ENCODE measurements at regions not wholly inside any gene's neighbourhood (a gene's known extent, or its start where the extent isn't known, plus 50 kb on each side); places are given as distances from the start of the nearest gene placed in this dataset.

DNA sequence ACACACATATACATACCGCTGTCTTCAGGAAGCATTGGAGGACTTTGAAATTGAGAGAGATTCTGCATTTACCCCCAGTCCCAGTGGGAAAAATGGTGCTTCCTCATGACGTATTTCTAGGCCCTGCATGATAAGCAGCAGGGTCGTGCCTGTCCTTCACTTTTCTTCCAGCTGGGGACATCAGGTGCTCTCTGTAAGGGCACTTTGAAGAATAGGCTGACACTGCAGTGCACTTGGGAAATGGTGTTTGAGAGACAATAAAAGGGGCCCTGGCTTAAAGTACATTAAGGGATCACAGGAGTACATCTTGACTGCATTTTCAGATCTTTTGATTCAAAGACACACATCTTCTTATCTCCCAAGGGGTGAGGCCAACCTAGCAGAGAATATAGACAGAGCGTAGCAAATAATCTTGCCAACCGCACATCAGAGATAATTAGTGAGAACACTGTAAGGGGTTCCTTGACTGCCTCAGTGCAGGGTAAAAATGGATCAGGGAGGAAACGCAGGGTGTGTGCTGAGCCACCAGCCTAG is 437.9 kb downstream of the CSNK1G3 start:
- DNase-seq = no peak
- Histone ChIP-seq H3K4me3 (no peak overlapping the region), H3K36me3 (no peaks in the 10 kb centered on the region), H3K27me3 (no peaks in the 10 kb centered on the region), H3K27ac (no peak overlapping the region), H3K4me1 (peaks cover 0 to 5% (median 2%) of the 10 kb centered on the region in 4 donors), H3K9me3 (peaks cover 0 to 3% (median 0%) of the 10 kb centered on the region in 4 donors)
- 86 to 94% (median 92%) methylated on average over 6 of the region's 6 CpGs for WGBS, 5 donors
- TF ChIP-seq EP300 (IDR thresholded peaks at IDR 0.05) = no peak
- TF ChIP-seq POLR2A (IDR thresholded peaks at IDR 0.05) = no peak
- no peak for TF ChIP-seq POLR2AphosphoS5 (IDR thresholded peaks at IDR 0.05)
- TF ChIP-seq, protein P1, sequence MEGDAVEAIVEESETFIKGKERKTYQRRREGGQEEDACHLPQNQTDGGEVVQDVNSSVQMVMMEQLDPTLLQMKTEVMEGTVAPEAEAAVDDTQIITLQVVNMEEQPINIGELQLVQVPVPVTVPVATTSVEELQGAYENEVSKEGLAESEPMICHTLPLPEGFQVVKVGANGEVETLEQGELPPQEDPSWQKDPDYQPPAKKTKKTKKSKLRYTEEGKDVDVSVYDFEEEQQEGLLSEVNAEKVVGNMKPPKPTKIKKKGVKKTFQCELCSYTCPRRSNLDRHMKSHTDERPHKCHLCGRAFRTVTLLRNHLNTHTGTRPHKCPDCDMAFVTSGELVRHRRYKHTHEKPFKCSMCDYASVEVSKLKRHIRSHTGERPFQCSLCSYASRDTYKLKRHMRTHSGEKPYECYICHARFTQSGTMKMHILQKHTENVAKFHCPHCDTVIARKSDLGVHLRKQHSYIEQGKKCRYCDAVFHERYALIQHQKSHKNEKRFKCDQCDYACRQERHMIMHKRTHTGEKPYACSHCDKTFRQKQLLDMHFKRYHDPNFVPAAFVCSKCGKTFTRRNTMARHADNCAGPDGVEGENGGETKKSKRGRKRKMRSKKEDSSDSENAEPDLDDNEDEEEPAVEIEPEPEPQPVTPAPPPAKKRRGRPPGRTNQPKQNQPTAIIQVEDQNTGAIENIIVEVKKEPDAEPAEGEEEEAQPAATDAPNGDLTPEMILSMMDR (IDR thresholded peaks at IDR 0.05) = no peak
- intact Hi-C loops (cut with DNase I; ENCODE audit: low total_unique reads) = no loop called here

DNA sequence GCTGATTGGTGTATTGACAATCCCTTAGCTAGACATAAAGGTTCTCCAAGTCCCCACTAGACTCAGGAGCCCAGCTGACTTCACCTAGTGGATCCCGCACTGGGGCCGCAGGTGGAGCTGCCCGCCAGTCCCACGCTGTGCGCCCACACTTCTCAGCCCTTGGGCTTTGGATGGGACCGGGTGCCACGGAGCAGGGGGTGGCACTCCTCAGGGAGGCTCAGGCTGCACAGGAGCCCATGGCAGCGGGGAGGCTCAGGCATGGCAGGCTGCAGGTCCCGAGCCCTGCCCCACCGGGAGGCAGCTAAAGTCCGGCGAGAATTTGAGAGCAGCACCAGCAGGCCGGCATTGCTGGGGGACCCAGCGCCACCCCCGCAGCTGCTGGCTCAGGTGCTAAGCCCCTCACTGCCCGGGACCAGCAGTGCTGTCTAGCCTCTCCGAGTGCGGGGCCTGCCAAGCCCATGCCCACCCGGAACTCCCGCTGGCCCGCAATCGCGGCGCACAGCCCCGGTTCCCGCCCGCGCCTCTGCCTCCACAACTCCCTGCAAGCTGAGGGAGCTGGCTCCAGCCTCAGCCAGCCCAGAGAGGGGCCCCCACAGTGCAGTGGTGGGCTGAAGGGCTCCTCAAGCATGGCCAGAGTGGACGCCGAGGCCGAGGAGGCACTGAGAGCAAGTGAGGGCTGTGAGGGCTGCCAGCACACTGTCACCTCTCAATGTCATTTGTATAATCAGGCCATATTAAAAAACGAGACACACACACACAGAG is 437.2 kb downstream of the CSNK1G3 start:
- intact Hi-C loops (cut with DNase I; ENCODE audit: low total_unique reads) = no loop called here
- no peak overlapping the region for H3K4me3 ChIP-seq
- DNase-seq = no peak
- no peak overlapping the region for H3K27ac ChIP-seq
- H3K36me3 ChIP-seq = no peaks in the 10 kb centered on the region
- H3K4me1 ChIP-seq = peaks cover 0 to 5% (median 2%) of the 10 kb centered on the region in 4 donors
- no peaks in the 10 kb centered on the region for H3K27me3 ChIP-seq
- 95 to 98% (median 97%) methylated on average over 19 to 32 of the region's 32 CpGs for WGBS, 5 donors
- peaks cover 0 to 3% (median 0%) of the 10 kb centered on the region in 4 donors for H3K9me3 ChIP-seq
- TF ChIP-seq, protein P1 (IDR thresholded peaks at IDR 0.05) = no peak
- no peak for TF ChIP-seq POLR2A (IDR thresholded peaks at IDR 0.05)
- no peak for TF ChIP-seq EP300 (IDR thresholded peaks at IDR 0.05)
- TF ChIP-seq POLR2AphosphoS5 (IDR thresholded peaks at IDR 0.05) = no peak

DNA sequence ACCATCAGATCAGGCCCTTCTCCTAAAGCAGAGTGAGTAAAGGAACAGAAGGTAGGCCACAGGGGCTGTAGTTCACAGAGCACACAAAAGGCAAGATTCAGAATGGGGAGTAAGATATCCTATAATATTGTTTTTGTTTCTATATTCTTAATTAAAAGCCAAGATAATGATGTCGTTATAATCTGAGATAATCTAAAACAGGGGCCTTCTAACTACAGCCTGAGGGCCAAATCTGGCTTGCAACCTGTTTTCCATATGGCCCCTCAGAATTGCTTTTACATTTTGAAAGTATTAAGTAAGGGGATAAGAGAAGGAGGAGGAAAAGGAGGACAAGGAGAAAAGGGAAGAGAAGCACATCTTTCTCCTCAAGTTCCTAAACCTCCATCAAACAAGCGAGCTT is 435.8 kb downstream of the CSNK1G3 start:
- H3K9me3 ChIP-seq = peaks cover 0 to 3% (median 0%) of the 10 kb centered on the region in 4 donors
- TF ChIP-seq POLR2A (IDR thresholded peaks at IDR 0.05) = no peak
- no peak for TF ChIP-seq EP300 (IDR thresholded peaks at IDR 0.05)
- no peak for TF ChIP-seq POLR2AphosphoS5 (IDR thresholded peaks at IDR 0.05)
- TF ChIP-seq, protein P1 (IDR thresholded peaks at IDR 0.05) = no peak
- H3K4me1 ChIP-seq = peaks cover 0 to 5% (median 2%) of the 10 kb centered on the region in 4 donors
- WGBS, 5 donors = 92 to 95% (median 93%) methylated on average over 2 of the region's 2 CpGs
- H3K4me3 ChIP-seq = no peak overlapping the region
- no peak overlapping the region for H3K27ac ChIP-seq
- H3K36me3 ChIP-seq = no peaks in the 10 kb centered on the region
- no peak for DNase-seq
- intact Hi-C loops (cut with DNase I; ENCODE audit: low total_unique reads) = no loop called here
- no peaks in the 10 kb centered on the region for H3K27me3 ChIP-seq

DNA sequence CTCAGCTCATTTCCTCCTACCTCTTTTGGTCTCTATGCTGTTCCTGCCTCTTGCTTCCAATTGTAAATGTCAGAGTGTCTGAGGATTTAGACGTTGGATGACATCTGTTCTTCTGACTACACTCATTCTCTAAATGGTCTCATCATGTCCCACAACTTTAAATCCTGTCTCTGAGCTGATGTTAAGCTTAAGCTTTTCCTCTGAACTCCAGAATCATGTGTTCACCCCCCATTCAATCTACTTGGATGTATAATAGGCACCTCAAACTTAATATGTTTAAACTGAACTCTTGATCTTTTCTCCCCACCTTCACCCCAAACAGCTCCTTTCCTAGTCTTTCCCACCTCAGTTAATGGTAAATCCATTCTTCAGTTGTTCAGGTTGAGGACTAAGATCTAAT is 433.6 kb downstream of the CSNK1G3 start:
- no peak overlapping the region for H3K4me3 ChIP-seq
- H3K9me3 ChIP-seq = peaks cover 0 to 14% (median 7%) of the 10 kb centered on the region in 4 donors
- TF ChIP-seq, protein P1 (IDR thresholded peaks at IDR 0.05) = no peak
- no peak for TF ChIP-seq EP300 (IDR thresholded peaks at IDR 0.05)
- no peak for TF ChIP-seq POLR2A (IDR thresholded peaks at IDR 0.05)
- TF ChIP-seq POLR2AphosphoS5 (IDR thresholded peaks at IDR 0.05) = no peak
- no peak overlapping the region for H3K27ac ChIP-seq
- no peaks in the 10 kb centered on the region for H3K27me3 ChIP-seq
- WGBS, 5 donors = 71 to 85% (median 76%) methylated on average over 1 of the region's 1 CpG
- H3K36me3 ChIP-seq = no peaks in the 10 kb centered on the region
- DNase-seq = no peak
- H3K4me1 ChIP-seq = no peaks in the 10 kb centered on the region
- intact Hi-C loops (cut with DNase I; ENCODE audit: low total_unique reads) = no loop called here

All from stomach (tissue), 8 donors.